ENCODE measurements at regions not wholly inside any gene's neighbourhood (a gene's known extent, or its start where the extent isn't known, plus 50 kb on each side); places are given as distances from the start of the nearest gene placed in this dataset.
"Not testable (repeated sequence)": the region's sequence is repeated elsewhere in the genome, so short reads cannot be mapped to it uniquely, and the experiment has no call there.

DNA sequence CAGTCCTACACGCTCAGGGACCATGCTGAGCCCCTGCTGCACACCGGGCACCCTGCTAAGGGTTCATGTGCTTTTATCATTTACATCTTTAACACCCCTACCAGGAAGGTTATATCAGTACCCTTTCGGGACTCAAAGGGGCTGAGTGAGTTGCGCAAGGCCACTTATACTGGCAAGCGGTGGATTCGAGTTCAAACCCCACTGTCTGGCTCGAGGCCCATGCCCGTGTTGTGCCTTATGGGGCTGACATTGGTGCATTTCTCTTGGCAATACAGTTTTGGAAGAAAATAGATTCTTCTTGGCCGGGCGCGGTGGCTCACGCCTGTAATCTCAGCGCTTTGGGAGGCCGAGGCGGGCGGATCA lies 69.5 kb upstream of the MAP4K4 start:
- DNase-seq (ENCODE audit: low read depth): no peak
- TF ChIP-seq, protein P1, sequence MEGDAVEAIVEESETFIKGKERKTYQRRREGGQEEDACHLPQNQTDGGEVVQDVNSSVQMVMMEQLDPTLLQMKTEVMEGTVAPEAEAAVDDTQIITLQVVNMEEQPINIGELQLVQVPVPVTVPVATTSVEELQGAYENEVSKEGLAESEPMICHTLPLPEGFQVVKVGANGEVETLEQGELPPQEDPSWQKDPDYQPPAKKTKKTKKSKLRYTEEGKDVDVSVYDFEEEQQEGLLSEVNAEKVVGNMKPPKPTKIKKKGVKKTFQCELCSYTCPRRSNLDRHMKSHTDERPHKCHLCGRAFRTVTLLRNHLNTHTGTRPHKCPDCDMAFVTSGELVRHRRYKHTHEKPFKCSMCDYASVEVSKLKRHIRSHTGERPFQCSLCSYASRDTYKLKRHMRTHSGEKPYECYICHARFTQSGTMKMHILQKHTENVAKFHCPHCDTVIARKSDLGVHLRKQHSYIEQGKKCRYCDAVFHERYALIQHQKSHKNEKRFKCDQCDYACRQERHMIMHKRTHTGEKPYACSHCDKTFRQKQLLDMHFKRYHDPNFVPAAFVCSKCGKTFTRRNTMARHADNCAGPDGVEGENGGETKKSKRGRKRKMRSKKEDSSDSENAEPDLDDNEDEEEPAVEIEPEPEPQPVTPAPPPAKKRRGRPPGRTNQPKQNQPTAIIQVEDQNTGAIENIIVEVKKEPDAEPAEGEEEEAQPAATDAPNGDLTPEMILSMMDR (IDR thresholded peaks at IDR 0.05; ENCODE audit: insufficient read depth, low read length, poor library complexity, severe bottlenecking): no peak
- Histone ChIP-seq H3K36me3 (ENCODE audit: control insufficient read depth, insufficient read depth, low read length) (no peaks in the 10 kb centered on the region), H3K4me3 (ENCODE audit: low read depth, low read length) (no peak overlapping the region), H3K27me3 (ENCODE audit: control insufficient read depth, insufficient read depth, low read length) (no peaks in the 10 kb centered on the region)

DNA sequence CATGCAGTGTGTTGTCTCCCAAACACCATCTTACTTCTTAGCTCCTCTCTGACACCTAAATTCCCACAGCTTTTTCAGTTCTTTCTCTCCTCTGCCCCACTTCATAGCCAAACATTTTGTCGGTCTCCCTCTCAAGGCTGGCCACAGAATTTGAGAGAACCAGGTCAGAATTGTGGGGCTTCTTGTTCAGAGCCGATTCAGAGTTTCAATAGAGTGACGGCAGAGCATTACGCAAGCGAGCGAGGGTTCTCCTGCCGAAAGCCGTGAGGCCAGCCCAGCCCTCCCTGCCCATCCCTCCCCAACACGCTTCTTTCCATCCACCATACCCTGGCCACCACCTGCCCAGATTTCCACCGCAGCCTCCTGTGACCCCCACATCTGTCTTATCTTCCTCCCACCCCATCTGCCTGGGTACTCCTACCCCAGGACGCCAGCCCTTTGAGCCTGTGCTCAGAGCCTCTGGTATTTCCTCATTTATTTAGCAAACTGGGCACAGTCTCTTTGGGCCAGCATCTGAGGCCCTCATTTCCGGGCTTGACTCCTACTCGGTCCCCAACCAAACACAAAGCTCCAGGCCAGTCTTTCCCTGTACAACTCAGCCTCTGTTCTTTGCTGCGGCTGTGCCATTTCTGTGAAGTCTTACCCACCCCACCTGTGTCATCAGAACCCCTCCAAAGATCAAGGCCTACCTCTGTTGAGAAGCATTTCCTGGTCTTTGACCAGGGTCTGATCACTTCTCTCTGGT lies 70.0 kb upstream of the MAP4K4 start:
- DNase-seq (ENCODE audit: low read depth): no peak
- TF ChIP-seq, protein P1 (IDR thresholded peaks at IDR 0.05; ENCODE audit: insufficient read depth, low read length, poor library complexity, severe bottlenecking): no peak
- no peaks in the 10 kb centered on the region for H3K27me3 ChIP-seq (ENCODE audit: control insufficient read depth, insufficient read depth, low read length)
- H3K4me3 ChIP-seq (ENCODE audit: low read depth, low read length): no peak overlapping the region
- H3K36me3 ChIP-seq (ENCODE audit: control insufficient read depth, insufficient read depth, low read length): no peaks in the 10 kb centered on the region

DNA sequence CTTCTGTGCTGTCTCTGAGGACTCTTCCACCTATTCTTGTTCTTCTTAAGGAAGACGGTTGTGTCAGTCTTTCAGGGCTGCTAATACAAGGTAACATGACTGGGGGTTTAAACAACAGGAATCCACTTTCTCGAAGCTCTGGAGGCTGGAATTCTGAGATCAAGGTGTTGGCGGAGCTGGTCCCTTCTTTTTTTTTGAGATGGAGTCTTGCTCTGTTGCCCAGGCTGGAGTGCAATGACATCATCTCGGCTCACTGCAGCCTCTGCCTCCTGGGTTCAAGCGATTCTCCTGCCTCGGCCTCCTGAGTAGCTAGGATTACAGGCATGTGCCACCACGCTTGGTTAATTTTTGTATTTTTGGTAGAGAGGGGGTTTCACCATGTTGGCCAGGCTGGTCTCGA lies 71.7 kb upstream of the MAP4K4 start:
- H3K27me3 ChIP-seq (ENCODE audit: control insufficient read depth, insufficient read depth, low read length); H3K4me3 ChIP-seq (ENCODE audit: low read depth, low read length); DNase-seq (ENCODE audit: low read depth); H3K36me3 ChIP-seq (ENCODE audit: control insufficient read depth, insufficient read depth, low read length): not testable (repeated sequence)

DNA sequence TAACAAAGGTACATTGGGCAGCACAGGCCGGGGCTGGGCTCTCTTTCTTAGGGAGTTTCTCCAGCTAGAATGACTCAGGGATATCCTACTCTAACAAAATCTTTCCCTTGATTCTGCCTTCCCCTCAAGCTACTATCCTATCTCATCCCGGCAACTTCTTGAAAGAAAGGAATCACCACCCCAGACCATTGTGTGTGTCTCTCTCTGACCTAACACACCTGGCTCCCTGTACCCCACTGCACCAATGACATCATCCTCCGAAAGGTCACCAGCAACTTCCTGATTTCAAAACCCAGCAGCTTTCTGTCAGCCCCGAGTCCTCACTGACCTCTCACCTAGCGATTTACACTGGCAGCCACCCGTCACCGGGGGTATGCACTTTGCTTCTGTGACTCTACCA lies 72.1 kb upstream of the MAP4K4 start:
- TF ChIP-seq, protein P1 (IDR thresholded peaks at IDR 0.05; ENCODE audit: insufficient read depth, low read length, poor library complexity, severe bottlenecking): no peak
- no peaks in the 10 kb centered on the region for H3K36me3 ChIP-seq (ENCODE audit: control insufficient read depth, insufficient read depth, low read length)
- no peaks in the 10 kb centered on the region for H3K27me3 ChIP-seq (ENCODE audit: control insufficient read depth, insufficient read depth, low read length)
- no peak for DNase-seq (ENCODE audit: low read depth)
- no peak overlapping the region for H3K4me3 ChIP-seq (ENCODE audit: low read depth, low read length)

DNA sequence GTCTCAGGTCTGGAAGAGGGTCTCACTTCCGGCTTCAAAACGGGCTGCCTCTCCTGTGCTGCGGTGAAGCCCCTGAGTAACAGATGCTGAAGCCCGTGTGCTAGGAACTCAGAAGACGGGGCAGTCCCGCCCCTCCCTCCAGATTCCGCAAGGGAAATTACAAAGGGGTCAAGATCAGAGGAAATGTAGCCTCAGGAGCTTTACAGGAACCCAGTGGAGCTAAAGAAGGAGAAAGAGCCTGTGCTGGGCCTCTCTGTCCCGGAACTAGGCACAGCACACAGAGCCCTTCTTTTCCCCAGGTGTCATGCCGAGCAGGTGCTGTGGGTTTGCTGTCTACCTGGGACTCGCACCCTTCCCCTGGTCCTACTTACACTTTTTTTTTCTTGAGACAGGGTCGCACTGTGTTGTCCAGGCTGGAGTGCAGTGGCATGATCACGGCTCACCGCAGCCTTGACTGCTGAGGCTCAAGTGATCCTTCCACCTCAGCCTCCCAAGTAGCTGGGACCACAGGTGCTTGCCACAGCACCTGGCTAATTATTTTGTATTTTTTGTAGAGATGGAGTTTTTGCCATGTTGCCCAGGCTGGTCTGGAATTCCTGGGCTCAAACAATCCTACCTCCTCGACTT lies 72.7 kb upstream of the MAP4K4 start:
- TF ChIP-seq, protein P1 (IDR thresholded peaks at IDR 0.05; ENCODE audit: insufficient read depth, low read length, poor library complexity, severe bottlenecking): no peak
- no peaks in the 10 kb centered on the region for H3K27me3 ChIP-seq (ENCODE audit: control insufficient read depth, insufficient read depth, low read length)
- DNase-seq (ENCODE audit: low read depth): no peak
- no peaks in the 10 kb centered on the region for H3K36me3 ChIP-seq (ENCODE audit: control insufficient read depth, insufficient read depth, low read length)
- no peak overlapping the region for H3K4me3 ChIP-seq (ENCODE audit: low read depth, low read length)

DNA sequence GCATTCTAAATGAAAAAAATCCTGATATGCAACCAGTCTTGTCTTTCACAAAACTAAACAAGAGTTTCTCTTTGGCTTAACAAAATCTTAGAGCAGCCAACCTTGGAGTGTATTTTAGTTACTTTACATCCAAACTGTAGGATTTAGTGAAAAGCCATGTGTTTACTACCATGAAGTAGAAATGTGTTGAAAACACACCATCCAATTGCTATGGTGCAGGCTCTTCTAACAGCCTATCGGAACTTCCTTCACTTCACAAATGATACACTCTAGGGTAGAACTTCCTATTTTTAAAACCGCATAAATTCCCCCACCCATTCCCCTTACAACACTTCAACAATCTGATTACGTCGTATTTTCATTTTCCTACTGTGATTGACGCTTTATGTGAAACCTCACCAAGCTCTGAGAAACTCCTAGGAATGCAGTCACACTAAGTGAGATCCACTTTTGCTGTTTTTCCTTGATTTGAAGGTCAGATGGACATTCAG lies 74.4 kb upstream of the MAP4K4 start:
- DNase-seq (ENCODE audit: low read depth): no peak
- no peaks in the 10 kb centered on the region for H3K36me3 ChIP-seq (ENCODE audit: control insufficient read depth, insufficient read depth, low read length)
- no peaks in the 10 kb centered on the region for H3K27me3 ChIP-seq (ENCODE audit: control insufficient read depth, insufficient read depth, low read length)
- TF ChIP-seq, protein P1 (IDR thresholded peaks at IDR 0.05; ENCODE audit: insufficient read depth, low read length, poor library complexity, severe bottlenecking): no peak
- no peak overlapping the region for H3K4me3 ChIP-seq (ENCODE audit: low read depth, low read length)

All from kidney epithelial cell (primary cell).